ENCODE measurements at regions not wholly inside any gene's neighbourhood (a gene's known extent, or its start where the extent isn't known, plus 50 kb on each side); places are given as distances from the start of the nearest gene placed in this dataset.

DNA sequence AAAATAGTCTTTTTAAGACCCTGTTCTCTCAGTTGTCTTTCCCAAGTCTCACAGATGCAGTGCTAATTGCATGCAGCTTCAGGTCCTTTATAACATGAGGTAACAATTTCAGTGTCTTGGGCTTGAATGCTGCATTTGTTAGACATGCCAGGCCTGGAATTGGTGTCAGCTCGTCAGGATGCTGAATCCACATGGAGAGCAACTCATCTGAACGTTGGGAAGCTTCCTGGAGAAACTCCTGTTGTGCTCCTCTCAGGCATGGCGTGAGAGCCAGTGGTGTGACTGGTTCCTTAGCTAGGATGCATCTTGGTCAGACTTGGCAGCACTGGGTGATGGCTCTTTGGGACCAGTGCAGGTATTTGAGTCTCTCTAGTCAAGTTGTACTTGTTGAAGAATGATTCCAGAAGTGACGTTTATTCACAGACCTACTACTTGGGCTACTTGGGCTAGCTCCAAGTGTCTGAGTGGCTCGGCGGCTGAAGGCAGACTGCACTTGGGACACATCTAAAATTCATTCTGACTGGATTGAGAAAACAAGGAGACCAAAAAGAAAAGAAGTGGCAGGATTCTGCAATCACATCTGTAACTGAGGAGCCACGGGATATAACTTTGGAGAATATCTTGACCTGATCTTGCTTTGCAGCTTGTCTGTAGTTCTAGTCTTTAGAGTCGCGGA, 134.8 kb upstream of the ARHGAP5 start:
- TF ChIP-seq ESRRG (CRISPR knock-in tag; IDR thresholded peaks at IDR 0.05) (no peak), GLIS3 (CRISPR knock-in tag; IDR thresholded peaks at IDR 0.05) (no peak), ARNTL (CRISPR knock-in tag; IDR thresholded peaks at IDR 0.05; ENCODE audit: borderline replicate concordance, low read depth) (no peak), ZNF565 (CRISPR knock-in tag; conservative IDR thresholded peaks at IDR 0.05; ENCODE audit: low read depth) (no peak)
- TF ChIP-seq, protein P1, sequence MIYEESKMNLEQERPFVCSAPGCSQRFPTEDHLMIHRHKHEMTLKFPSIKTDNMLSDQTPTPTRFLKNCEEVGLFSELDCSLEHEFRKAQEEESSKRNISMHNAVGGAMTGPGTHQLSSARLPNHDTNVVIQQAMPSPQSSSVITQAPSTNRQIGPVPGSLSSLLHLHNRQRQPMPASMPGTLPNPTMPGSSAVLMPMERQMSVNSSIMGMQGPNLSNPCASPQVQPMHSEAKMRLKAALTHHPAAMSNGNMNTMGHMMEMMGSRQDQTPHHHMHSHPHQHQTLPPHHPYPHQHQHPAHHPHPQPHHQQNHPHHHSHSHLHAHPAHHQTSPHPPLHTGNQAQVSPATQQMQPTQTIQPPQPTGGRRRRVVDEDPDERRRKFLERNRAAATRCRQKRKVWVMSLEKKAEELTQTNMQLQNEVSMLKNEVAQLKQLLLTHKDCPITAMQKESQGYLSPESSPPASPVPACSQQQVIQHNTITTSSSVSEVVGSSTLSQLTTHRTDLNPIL (CRISPR knock-in tag; IDR thresholded peaks at IDR 0.05; ENCODE audit: low read depth), result no peak
